Mesothelial cell of epicardium (in vitro differentiated cells): ENCODE measurements at regions not wholly inside any gene's neighbourhood (a gene's known extent, or its start where the extent isn't known, plus 50 kb on each side); places are given as distances from the start of the nearest gene placed in this dataset.
"Not testable (repeated sequence)": the region's sequence is repeated elsewhere in the genome, so short reads cannot be mapped to it uniquely, and the experiment has no call there.

ENCODE experiments used
- DNase-seq, 2 experiments: peaks; one replicate each; pipeline ENCODE4 v3.0.0; 2021; ENCODE audit warnings: low spot score in 2 of 2; ENCODE audit not compliant: unreplicated experiment in 2 of 2
- H3K27ac Mint-ChIP-seq: 2 replicates; pipeline ENCODE4 v1.8.0; 2021; ENCODE audit warnings: mixed read lengths
- H3K27me3 Mint-ChIP-seq: 2 replicates; pipeline ENCODE4 v1.8.0; 2021; ENCODE audit warnings: low read depth, mixed read lengths
- H3K36me3 Mint-ChIP-seq: 2 replicates; pipeline ENCODE4 v1.8.0; 2021; ENCODE audit warnings: mixed read lengths
- H3K4me1 Mint-ChIP-seq: 2 replicates; pipeline ENCODE4 v1.8.0; 2021; ENCODE audit warnings: mixed read lengths
- H3K4me3 Mint-ChIP-seq: 2 replicates; pipeline ENCODE4 v1.8.0; 2021; ENCODE audit warnings: mild to moderate bottlenecking, moderate library complexity, mixed read lengths
- H3K9me3 Mint-ChIP-seq: 2 replicates; pipeline ENCODE4 v1.8.0; 2021; ENCODE audit warnings: mixed read lengths
- CTCF ChIP-seq: fragments of 200-600 bp; sonication (generic); IDR thresholded peaks from one replicate; pipeline ENCODE4 v1.5.0; 2021; ENCODE audit warnings: antibody characterized with exemption; ENCODE audit not compliant: unreplicated experiment

GRCh38 chr12:75644472-75645072, 133.2 kb upstream of the KRR1 start:
- no peak for TF ChIP-seq CTCF
- H3K4me1 Mint-ChIP-seq, result peaks cover 55% of the 10 kb centered on the region
- no peak overlapping the region for H3K27ac Mint-ChIP-seq
- DNase-seq, result no peak
- H3K27me3 Mint-ChIP-seq, result no peaks in the 10 kb centered on the region
- no peaks in the 10 kb centered on the region for H3K9me3 Mint-ChIP-seq
- no peak overlapping the region for H3K4me3 Mint-ChIP-seq
- no peaks in the 10 kb centered on the region for H3K36me3 Mint-ChIP-seq

GRCh38 chr12:75643119-75643518, 131.7 kb upstream of the KRR1 start:
- H3K4me1 Mint-ChIP-seq, result peaks cover 49% of the 10 kb centered on the region
- H3K27ac Mint-ChIP-seq, H3K4me3 Mint-ChIP-seq, DNase-seq, H3K9me3 Mint-ChIP-seq, H3K27me3 Mint-ChIP-seq, H3K36me3 Mint-ChIP-seq: not testable (repeated sequence)

GRCh38 chr12:75642226-75642625, 130.8 kb upstream of the KRR1 start:
- no peak for TF ChIP-seq CTCF
- H3K4me3 Mint-ChIP-seq, result no peak overlapping the region

GRCh38 chr12:75641031-75641780, 129.8 kb upstream of the KRR1 start:
- no peak for DNase-seq
- Mint-ChIP-seq H3K9me3 (no peaks in the 10 kb centered on the region), H3K27ac (peak overlapping the region; percentile 50), H3K36me3 (no peaks in the 10 kb centered on the region), H3K4me3 (no peak overlapping the region), H3K4me1 (peaks cover 44% of the 10 kb centered on the region), H3K27me3 (no peaks in the 10 kb centered on the region)
- no peak for TF ChIP-seq CTCF

More at GRCh38 chr12:75642226-75642625, 130.8 kb upstream of the KRR1 start:
- Mint-ChIP-seq H3K27me3 (no peaks in the 10 kb centered on the region), H3K4me1 (peaks cover 49% of the 10 kb centered on the region), H3K27ac (peak overlapping the region; percentile 25), H3K36me3 (no peaks in the 10 kb centered on the region), H3K9me3 (no peaks in the 10 kb centered on the region)
- no peak for DNase-seq

GRCh38 chr12:75638792-75639191, 127.4 kb upstream of the KRR1 start:
- no peaks in the 10 kb centered on the region for H3K27me3 Mint-ChIP-seq
- no peak for TF ChIP-seq CTCF
- peaks cover 52% of the 10 kb centered on the region for H3K4me1 Mint-ChIP-seq
- DNase-seq, result no peak
- no peak overlapping the region for H3K27ac Mint-ChIP-seq
- H3K9me3 Mint-ChIP-seq, result no peaks in the 10 kb centered on the region
- H3K4me3 Mint-ChIP-seq, result no peak overlapping the region
- no peaks in the 10 kb centered on the region for H3K36me3 Mint-ChIP-seq

GRCh38 chr12:75636607-75637006, 125.2 kb upstream of the KRR1 start:
- Mint-ChIP-seq H3K4me1 (peaks cover 44% of the 10 kb centered on the region), H3K9me3 (no peaks in the 10 kb centered on the region)
- no peak for TF ChIP-seq CTCF

More at GRCh38 chr12:75636607-75637006, 125.2 kb upstream of the KRR1 start:
- no peak for DNase-seq
- no peak overlapping the region for H3K27ac Mint-ChIP-seq
- H3K4me3 Mint-ChIP-seq, result no peak overlapping the region
- H3K27me3 Mint-ChIP-seq, result no peaks in the 10 kb centered on the region
- H3K36me3 Mint-ChIP-seq, result no peaks in the 10 kb centered on the region
